ENCODE measurements at regions not wholly inside any gene's neighbourhood (a gene's known extent, or its start where the extent isn't known, plus 50 kb on each side); places are given as distances from the start of the nearest gene placed in this dataset.

DNA sequence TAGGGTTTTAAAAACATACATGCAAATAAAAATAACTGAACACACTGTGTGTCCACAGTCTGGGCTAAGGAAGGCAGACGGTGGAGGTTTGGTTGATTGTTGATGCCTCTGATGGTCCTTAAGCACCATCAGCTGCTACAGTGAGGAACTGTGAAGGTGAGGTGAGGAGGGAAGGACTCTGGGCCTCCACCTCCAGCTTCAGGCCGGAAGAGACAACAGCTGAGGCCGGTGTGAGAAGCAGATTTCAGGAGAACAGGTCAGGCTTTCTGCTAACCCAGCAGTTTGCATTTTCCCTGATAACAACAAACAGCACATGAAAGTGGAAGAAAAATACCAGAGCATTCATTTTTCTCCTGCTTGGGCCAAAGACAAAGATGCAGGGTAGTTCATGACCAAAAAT is 189.9 kb upstream of the AJAP1 start:
- no peak for TF ChIP-seq PAX5 (IDR thresholded peaks at IDR 0.05; ENCODE audit: insufficient read depth, low read length, severe bottlenecking)
- TF ChIP-seq TAF1 (IDR thresholded peaks at IDR 0.05; ENCODE audit: low read depth, low read length) = no peak
